Glutamatergic neuron (in vitro differentiated cells): ENCODE measurements at regions not wholly inside any gene's neighbourhood (a gene's known extent, or its start where the extent isn't known, plus 50 kb on each side); places are given as distances from the start of the nearest gene placed in this dataset.
"Not testable (repeated sequence)": the region's sequence is repeated elsewhere in the genome, so short reads cannot be mapped to it uniquely, and the experiment has no call there.

Experiments used
- DNase-seq: peaks from one replicate; pipeline ENCODE4 v3.0.0; 2022
- H3K27ac Mint-ChIP-seq: one replicate; pipeline ENCODE4 v1.8.0; 2020; ENCODE audit warnings: mild to moderate bottlenecking, mixed read lengths, inconsistent platforms; ENCODE audit not compliant: unreplicated experiment
- H3K27me3 Mint-ChIP-seq: one replicate; pipeline ENCODE4 v1.8.0; 2020; ENCODE audit warnings: mild to moderate bottlenecking, moderate library complexity, mixed read lengths, inconsistent platforms; ENCODE audit not compliant: unreplicated experiment
- H3K36me3 Mint-ChIP-seq: one replicate; pipeline ENCODE4 v1.8.0; 2020; ENCODE audit warnings: mild to moderate bottlenecking, mixed read lengths, inconsistent platforms; ENCODE audit not compliant: unreplicated experiment
- H3K4me1 Mint-ChIP-seq: one replicate; pipeline ENCODE4 v1.8.0; 2020; ENCODE audit warnings: mild to moderate bottlenecking, low read depth, mixed read lengths, inconsistent platforms; ENCODE audit not compliant: unreplicated experiment
- H3K4me3 Mint-ChIP-seq: one replicate; pipeline ENCODE4 v1.8.0; 2020; ENCODE audit warnings: mild to moderate bottlenecking, mixed read lengths, inconsistent platforms; ENCODE audit not compliant: unreplicated experiment
- H3K9me3 Mint-ChIP-seq: one replicate; pipeline ENCODE4 v1.8.0; 2020; ENCODE audit warnings: mild to moderate bottlenecking, moderate library complexity, mixed read lengths, inconsistent platforms; ENCODE audit not compliant: unreplicated experiment
- CTCF ChIP-seq: fragments of 200-600 bp; sonication (generic); IDR thresholded peaks from one replicate; pipeline ENCODE4 v1.5.0; 2021; ENCODE audit not compliant: partially characterized antibody, unreplicated experiment

- H3K9me3 Mint-ChIP-seq = no peaks in the 10 kb centered on the region
Observed at GRCh38 chr7:84876061-84876821, 310.6 kb downstream of the SEMA3D start.

GRCh38 chr7:84865560-84865959 lies 321.3 kb downstream of the SEMA3D start:
- DNase-seq = no peak
- Mint-ChIP-seq H3K27ac (no peak overlapping the region), H3K27me3 (no peaks in the 10 kb centered on the region), H3K4me1 (no peaks in the 10 kb centered on the region), H3K4me3 (no peak overlapping the region), H3K36me3 (no peaks in the 10 kb centered on the region), H3K9me3 (no peaks in the 10 kb centered on the region)
- TF ChIP-seq CTCF = no peak

More at GRCh38 chr7:84876061-84876821, 310.6 kb downstream of the SEMA3D start:
- H3K4me1 Mint-ChIP-seq = no peaks in the 10 kb centered on the region
- no peaks in the 10 kb centered on the region for H3K36me3 Mint-ChIP-seq
- H3K27me3 Mint-ChIP-seq = no peaks in the 10 kb centered on the region
- no peak for DNase-seq
- no peak for TF ChIP-seq CTCF
- no peak overlapping the region for H3K27ac Mint-ChIP-seq
- no peak overlapping the region for H3K4me3 Mint-ChIP-seq

- TF ChIP-seq CTCF = no peak
Observed at GRCh38 chr7:84857336-84857735, 329.5 kb downstream of the SEMA3D start.

GRCh38 chr7:84855758-84856157 lies 331.1 kb downstream of the SEMA3D start:
- TF ChIP-seq CTCF = no peak
- no peak overlapping the region for H3K27ac Mint-ChIP-seq
- no peak overlapping the region for H3K4me3 Mint-ChIP-seq
- no peaks in the 10 kb centered on the region for H3K36me3 Mint-ChIP-seq
- no peaks in the 10 kb centered on the region for H3K9me3 Mint-ChIP-seq
- no peaks in the 10 kb centered on the region for H3K4me1 Mint-ChIP-seq
- no peak for DNase-seq
- H3K27me3 Mint-ChIP-seq = no peaks in the 10 kb centered on the region

More at GRCh38 chr7:84857336-84857735, 329.5 kb downstream of the SEMA3D start:
- H3K36me3 Mint-ChIP-seq = no peaks in the 10 kb centered on the region
- no peak overlapping the region for H3K27ac Mint-ChIP-seq
- H3K4me1 Mint-ChIP-seq = no peaks in the 10 kb centered on the region
- no peak overlapping the region for H3K4me3 Mint-ChIP-seq
- no peak for DNase-seq
- H3K9me3 Mint-ChIP-seq = no peaks in the 10 kb centered on the region
- H3K27me3 Mint-ChIP-seq = no peaks in the 10 kb centered on the region

GRCh38 chr7:84848974-84849372 lies 337.9 kb downstream of the SEMA3D start:
- DNase-seq, H3K4me3 Mint-ChIP-seq, H3K9me3 Mint-ChIP-seq, H3K36me3 Mint-ChIP-seq, H3K27me3 Mint-ChIP-seq, H3K27ac Mint-ChIP-seq, H3K4me1 Mint-ChIP-seq: not testable (repeated sequence)
